SK-N-SH treated with all-trans-retinoic acid at 6 μM for 48 hours (cell line): ENCODE measurements at regions not wholly inside any gene's neighbourhood (a gene's known extent, or its start where the extent isn't known, plus 50 kb on each side); places are given as distances from the start of the nearest gene placed in this dataset.

Source experiments
- ISL1 ChIP-seq: fragments of 250-450 bp; sonication (Bioruptor Pico); IDR thresholded peaks from 2 replicates; pipeline ENCODE4 v2.1.2; 2022; ENCODE audit warnings: mild to moderate bottlenecking, moderate library complexity
- TOX ChIP-seq: fragments of 250-450 bp; sonication (Bioruptor Pico); IDR thresholded peaks from 2 replicates; pipeline ENCODE4 v1.8.0; 2021; ENCODE audit warnings: mild to moderate bottlenecking, moderate library complexity, borderline replicate concordance
- TF ChIP-seq, protein P1 (sequence below): fragments of 250-450 bp; sonication (Bioruptor Pico); IDR thresholded peaks from 2 replicates; pipeline ENCODE4 v1.8.0; 2020; ENCODE audit warnings: mild to moderate bottlenecking, moderate library complexity, borderline replicate concordance

DNA sequence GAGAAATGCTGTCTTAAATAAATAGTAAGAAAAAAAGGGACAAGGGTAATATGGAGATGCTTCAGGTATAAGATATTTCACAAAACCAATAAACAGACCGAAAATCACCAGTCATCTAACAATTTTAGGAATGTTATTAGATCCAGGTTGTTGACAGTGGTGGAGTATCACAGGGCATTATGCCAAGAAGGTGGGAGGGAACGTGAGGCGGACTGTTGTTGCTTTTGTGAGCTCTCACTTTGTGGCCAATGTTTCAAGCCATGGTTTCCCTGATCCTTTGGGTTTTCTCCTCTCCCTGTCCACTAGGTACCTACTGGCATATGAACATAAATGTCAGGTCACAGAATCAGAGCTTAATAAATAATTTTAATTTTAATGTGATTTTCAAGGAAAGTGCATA is 790.3 kb upstream of the SLITRK1 start:
- TF ChIP-seq, protein P1, sequence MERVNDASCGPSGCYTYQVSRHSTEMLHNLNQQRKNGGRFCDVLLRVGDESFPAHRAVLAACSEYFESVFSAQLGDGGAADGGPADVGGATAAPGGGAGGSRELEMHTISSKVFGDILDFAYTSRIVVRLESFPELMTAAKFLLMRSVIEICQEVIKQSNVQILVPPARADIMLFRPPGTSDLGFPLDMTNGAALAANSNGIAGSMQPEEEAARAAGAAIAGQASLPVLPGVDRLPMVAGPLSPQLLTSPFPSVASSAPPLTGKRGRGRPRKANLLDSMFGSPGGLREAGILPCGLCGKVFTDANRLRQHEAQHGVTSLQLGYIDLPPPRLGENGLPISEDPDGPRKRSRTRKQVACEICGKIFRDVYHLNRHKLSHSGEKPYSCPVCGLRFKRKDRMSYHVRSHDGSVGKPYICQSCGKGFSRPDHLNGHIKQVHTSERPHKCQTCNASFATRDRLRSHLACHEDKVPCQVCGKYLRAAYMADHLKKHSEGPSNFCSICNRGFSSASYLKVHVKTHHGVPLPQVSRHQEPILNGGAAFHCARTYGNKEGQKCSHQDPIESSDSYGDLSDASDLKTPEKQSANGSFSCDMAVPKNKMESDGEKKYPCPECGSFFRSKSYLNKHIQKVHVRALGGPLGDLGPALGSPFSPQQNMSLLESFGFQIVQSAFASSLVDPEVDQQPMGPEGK (CRISPR knock-in tag) = no peak
- no peak for TF ChIP-seq TOX (CRISPR knock-in tag)
- no peak for TF ChIP-seq ISL1 (CRISPR knock-in tag)
